ENCODE measurements at regions not wholly inside any gene's neighbourhood (a gene's known extent, or its start where the extent isn't known, plus 50 kb on each side); places are given as distances from the start of the nearest gene placed in this dataset.
A peak's percentile ranks its signal among the peaks of the same experiment; 100 is the strongest.

GRCh38 chr3:23648996-23649395 lies 156.8 kb upstream of the UBE2E1 start:
- DNase-seq (ENCODE audit: low read depth): peak; percentile 69
- no peak for TF ChIP-seq CTCF (conservative IDR thresholded peaks at IDR 0.05; ENCODE audit: low read depth, low read length)
- H3K4me3 ChIP-seq (ENCODE audit: low read length): no peak overlapping the region

DNA sequence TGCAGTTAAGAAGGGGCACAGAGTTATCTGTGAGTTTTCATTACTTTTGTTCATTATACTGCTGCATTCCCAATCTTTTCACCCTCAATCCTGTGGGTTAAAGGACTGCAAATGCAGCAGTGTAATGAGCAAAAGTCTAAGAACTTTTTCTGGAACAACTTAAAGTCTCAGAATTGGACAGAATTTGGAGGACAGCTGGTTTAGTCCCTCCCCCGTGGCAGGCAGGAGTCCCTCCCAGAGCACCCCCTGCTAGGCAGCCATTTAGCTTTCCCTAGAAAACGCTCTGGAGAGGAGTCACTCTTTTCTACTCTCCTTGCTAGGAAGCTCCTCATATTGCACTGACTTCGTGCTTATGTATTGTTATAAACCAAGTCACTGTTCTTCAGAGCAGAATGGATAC lies 156.3 kb upstream of the UBE2E1 start:
- no peak for TF ChIP-seq CTCF (conservative IDR thresholded peaks at IDR 0.05; ENCODE audit: low read depth, low read length)
- H3K4me3 ChIP-seq (ENCODE audit: low read length): no peak overlapping the region

GRCh38 chr3:23650371-23651140 lies 155.2 kb upstream of the UBE2E1 start:
- DNase-seq (ENCODE audit: low read depth): peak; percentile 46
- no peak for TF ChIP-seq CTCF (conservative IDR thresholded peaks at IDR 0.05; ENCODE audit: low read depth, low read length)
- no peak overlapping the region for H3K4me3 ChIP-seq (ENCODE audit: low read length)

More for the DNA sequence above, 156.3 kb upstream of the UBE2E1 start:
- DNase-seq (ENCODE audit: low read depth): no peak

DNA sequence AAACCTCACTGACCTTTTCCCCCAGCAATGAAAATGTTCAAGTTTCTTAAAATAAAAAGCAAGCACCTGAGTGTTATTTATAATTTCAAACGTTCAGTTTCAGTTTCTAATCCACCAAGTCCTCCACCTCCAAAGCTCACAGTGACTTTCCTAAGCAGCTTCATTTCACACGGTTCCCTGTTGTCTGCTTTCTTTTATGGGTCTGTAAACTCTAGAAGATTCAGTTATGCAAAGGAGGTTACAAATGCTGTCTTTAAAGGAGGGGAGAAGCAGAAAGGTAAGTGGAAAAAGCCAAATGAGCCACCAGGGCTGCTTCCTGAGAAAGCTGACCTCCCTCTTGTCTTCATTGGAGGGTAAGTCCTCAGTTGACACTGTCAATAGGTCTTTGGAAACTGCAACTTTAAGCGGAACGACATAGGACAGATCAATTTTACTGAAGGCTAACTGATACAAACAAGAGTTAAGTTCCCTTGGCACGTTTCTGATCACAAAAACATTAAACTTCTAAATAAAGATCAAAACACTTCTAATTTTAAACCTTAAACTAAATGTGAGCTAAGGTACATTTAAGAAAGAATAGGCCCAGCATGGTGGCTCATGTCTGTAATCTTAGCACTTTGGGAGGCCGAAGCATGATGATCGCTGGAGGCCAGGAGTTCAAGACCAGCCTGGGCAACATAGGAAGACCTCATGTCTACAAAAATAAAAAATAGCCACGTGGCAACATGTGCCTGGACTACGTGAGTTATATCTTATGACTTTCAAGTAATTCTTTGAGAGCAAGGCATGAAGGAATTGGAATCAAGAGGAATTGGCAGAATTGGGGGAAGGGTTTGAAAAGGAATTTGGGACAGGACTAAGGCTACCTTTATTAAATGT lies 151.9 kb upstream of the UBE2E1 start:
- no peak overlapping the region for H3K4me3 ChIP-seq (ENCODE audit: low read length)
- no peak for DNase-seq (ENCODE audit: low read depth)
- no peak for TF ChIP-seq CTCF (conservative IDR thresholded peaks at IDR 0.05; ENCODE audit: low read depth, low read length)

- no peak for TF ChIP-seq CTCF (conservative IDR thresholded peaks at IDR 0.05; ENCODE audit: low read depth, low read length)
- DNase-seq (ENCODE audit: low read depth): no peak
- H3K4me3 ChIP-seq (ENCODE audit: low read length): no peak overlapping the region
Observed at GRCh38 chr3:23654571-23654970, 151.2 kb upstream of the UBE2E1 start.

DNA sequence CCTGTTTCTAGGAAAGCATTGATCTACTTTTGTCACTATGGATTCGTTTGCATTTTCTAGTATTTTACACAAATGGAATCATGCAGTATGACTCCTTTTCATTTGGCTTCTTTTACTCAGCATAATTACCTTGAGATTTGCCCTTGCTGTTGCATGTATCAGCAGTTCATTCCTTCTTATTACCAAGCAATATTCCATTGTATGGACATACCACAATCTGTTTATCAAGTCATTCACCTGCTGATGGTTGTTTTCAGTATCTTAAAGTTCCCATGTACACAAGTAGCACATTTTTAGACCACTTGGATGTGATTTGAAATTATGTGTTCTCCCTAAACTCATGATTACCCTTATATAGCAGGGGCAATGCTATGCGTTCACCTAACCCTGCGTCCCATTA lies 150.0 kb upstream of the UBE2E1 start:
- H3K4me3 ChIP-seq (ENCODE audit: low read length): no peak overlapping the region
- DNase-seq (ENCODE audit: low read depth): no peak
- no peak for TF ChIP-seq CTCF (conservative IDR thresholded peaks at IDR 0.05; ENCODE audit: low read depth, low read length)

Measured in retinal pigment epithelial cell (primary cell).